ENCODE measurements at regions not wholly inside any gene's neighbourhood (a gene's known extent, or its start where the extent isn't known, plus 50 kb on each side); places are given as distances from the start of the nearest gene placed in this dataset.

GRCh38 chr3:56923526-56924224, 121.9 kb upstream of the ARHGEF3 start:
- no peak for DNase-seq

GRCh38 chr3:56921573-56922453, 120.1 kb upstream of the ARHGEF3 start:
- DNase-seq = no peak

GRCh38 chr3:56919797-56920195, 118.0 kb upstream of the ARHGEF3 start:
- no peak for DNase-seq

GRCh38 chr3:56919137-56919796, 117.5 kb upstream of the ARHGEF3 start:
- DNase-seq = no peak

GRCh38 chr3:56918111-56918568, 116.4 kb upstream of the ARHGEF3 start:
- no peak for DNase-seq

- DNase-seq = peak; percentile 62
Measured at GRCh38 chr3:56917361-56918110, 115.8 kb upstream of the ARHGEF3 start.

- no peak for DNase-seq
Measured at GRCh38 chr3:56916716-56917360, 115.1 kb upstream of the ARHGEF3 start.

- peak; percentile 49 for DNase-seq
Measured at GRCh38 chr3:56915966-56916586, 114.3 kb upstream of the ARHGEF3 start.

- no peak for DNase-seq
Measured at GRCh38 chr3:56914646-56915045, 112.9 kb upstream of the ARHGEF3 start.

GRCh38 chr3:56911363-56911762, 109.6 kb upstream of the ARHGEF3 start:
- DNase-seq = no peak

GRCh38 chr3:56909349-56909748, 107.6 kb upstream of the ARHGEF3 start:
- DNase-seq = no peak

GRCh38 chr3:56908004-56908403, 106.3 kb upstream of the ARHGEF3 start:
- DNase-seq = no peak

GRCh38 chr3:56904552-56905215, 102.9 kb upstream of the ARHGEF3 start:
- no peak for DNase-seq

GRCh38 chr3:56903231-56903782, 101.6 kb upstream of the ARHGEF3 start:
- no peak for DNase-seq

- DNase-seq = no peak
Measured at GRCh38 chr3:56902468-56903160, 100.9 kb upstream of the ARHGEF3 start.

GRCh38 chr3:56900801-56901200, 99.1 kb upstream of the ARHGEF3 start:
- DNase-seq = no peak

- no peak for DNase-seq
Measured at GRCh38 chr3:56899851-56900250, 98.1 kb upstream of the ARHGEF3 start.

GRCh38 chr3:56899078-56899477, 97.3 kb upstream of the ARHGEF3 start:
- DNase-seq = no peak

GRCh38 chr3:56896357-56896756, 94.6 kb upstream of the ARHGEF3 start:
- no peak for DNase-seq

GRCh38 chr3:56894881-56895431, 93.2 kb upstream of the ARHGEF3 start:
- DNase-seq = no peak
